Umbilical cord (tissue), 1 donor: ENCODE measurements at regions not wholly inside any gene's neighbourhood (a gene's known extent, or its start where the extent isn't known, plus 50 kb on each side); places are given as distances from the start of the nearest gene placed in this dataset.
A peak's percentile ranks its signal among the peaks of the same experiment; 100 is the strongest.
"Not testable (repeated sequence)": the region's sequence is repeated elsewhere in the genome, so short reads cannot be mapped to it uniquely, and the experiment has no call there.

ENCODE experiments used
- DNase-seq: peaks from one replicate; pipeline ENCODE4 v3.0.0-alpha.2; 2015; ENCODE audit warnings: low spot score

DNA sequence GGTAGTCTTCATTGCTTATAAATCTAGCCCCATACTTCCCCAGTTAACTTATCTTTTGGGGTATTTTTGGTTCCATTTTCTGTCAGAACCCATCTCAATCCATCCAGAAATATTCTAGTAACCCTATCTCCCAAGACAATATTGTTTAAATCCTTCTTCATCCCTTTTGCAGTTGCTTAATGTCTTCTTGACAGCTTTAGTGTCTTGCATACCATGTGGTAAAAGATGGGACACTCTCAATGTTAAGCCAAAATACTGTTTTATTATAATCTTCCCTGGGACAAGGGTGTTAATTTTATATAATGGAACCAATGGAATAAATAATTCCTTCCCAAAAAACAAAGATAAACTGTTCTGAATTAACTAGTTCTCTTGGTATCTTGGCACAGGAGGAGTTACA, 450.2 kb downstream of the CCER1 start:
- DNase-seq, result no peak

GRCh38 chr12:90502070-90502469, 452.9 kb downstream of the CCER1 start:
- DNase-seq, result no peak

DNA sequence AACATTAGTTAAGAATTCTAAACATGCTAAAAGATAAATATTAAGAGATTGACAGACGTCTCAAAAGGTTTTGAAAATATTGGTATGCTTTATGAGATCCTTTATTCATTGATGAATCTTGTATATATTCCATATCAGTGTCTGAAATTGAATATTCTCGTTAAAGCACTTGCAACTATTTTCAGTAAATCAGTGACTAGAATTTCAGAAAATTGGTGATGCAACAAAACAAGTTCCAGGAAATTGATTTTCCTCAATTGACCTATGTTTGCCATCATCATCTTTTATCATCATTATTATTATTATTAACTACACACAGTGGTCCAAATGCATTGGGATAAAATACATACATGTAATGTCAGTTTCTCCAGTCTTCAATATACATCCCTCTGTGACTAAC, 453.6 kb downstream of the CCER1 start:
- no peak for DNase-seq

DNA sequence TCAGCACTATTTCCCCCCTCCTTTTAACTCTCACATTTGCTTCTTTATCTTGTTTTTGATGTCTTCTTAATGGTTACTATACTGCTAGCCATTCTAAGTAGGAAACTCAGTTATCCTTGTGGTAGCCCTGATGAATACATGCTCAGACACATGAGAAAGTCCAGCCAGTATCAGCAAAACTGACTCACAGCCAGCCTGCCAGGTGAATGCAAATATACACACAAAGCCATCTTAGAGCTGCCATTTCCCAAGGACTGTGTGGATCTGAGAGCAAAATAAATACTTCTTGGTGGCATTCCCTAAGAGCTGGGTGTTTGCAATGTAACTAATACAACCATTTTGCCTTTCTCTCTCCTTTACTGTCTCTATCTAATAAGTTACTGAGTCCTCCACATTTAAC, 455.2 kb downstream of the CCER1 start:
- no peak for DNase-seq

DNA sequence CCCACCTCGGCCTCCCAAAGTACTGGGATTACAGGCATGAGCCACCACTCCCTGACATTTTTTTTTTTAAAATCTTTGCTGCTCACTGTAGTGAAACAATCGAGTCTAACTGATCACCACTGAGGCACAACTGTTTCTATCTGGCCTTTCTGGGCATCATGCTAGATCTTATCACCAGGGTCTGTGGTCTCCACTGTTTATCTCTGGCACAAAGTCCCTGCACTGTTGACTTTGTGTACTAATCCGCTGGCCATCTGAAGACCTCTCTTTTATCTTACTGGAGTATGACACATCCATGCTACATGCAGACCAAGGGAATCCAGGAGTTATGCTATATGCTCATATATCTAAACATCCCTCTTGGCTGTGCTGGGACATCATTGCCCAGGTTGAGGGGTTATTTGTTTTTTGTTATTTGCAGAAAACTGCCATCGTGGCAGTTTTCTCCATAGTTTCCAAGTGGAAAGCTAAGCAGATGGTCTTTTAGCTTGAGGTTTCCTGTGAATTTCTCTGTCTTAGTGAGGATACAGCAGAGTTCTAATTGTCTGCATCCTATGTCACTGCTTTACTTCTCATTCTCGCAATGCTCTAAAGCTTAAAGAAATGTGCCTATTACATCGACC, 456.9 kb downstream of the CCER1 start:
- DNase-seq, result no peak

GRCh38 chr12:90490355-90490754, 464.6 kb downstream of the CCER1 start:
- DNase-seq, result no peak

DNA sequence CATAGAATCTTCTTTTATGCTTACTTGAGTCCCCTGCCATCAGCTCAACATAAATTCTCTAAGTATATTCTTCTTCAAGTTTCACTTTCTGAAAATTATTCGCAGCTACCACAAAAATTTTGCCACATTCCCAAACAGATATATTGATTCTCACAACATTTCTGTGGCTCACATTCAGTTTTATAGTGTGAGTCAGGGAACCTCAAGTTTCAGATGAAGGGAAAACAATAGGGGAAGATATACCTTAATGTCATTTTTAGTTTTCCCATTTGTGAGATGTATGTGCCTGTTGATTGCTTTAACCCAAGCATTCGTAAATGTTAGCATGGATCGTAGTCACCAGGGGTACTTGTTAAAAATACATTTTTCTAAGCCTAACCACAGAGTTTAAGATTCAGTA, 465.8 kb downstream of the CCER1 start:
- no peak for DNase-seq

DNA sequence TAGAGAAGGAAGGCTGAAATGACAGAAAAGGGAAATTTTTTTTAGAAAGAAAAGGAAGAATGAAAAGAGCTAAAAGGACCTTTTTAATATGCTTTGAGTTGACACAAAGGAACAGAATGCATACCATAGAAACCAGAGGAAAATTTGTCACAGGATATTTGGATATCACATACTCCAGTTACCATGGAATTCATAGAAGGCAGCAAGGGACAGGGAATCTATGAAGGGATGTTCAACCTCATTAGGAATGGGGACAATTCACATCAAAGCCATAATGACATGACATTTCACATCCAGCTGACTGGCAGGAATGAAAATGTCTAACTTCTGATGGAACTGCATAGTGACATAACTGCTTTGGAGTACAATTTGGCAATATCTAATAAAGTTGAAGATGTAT, 469.4 kb downstream of the CCER1 start:
- DNase-seq, result no peak

- DNase-seq, result peak; percentile 0
These were observed 470.9 kb downstream of the CCER1 start for GRCh38 chr12:90484094-90484493.

DNA sequence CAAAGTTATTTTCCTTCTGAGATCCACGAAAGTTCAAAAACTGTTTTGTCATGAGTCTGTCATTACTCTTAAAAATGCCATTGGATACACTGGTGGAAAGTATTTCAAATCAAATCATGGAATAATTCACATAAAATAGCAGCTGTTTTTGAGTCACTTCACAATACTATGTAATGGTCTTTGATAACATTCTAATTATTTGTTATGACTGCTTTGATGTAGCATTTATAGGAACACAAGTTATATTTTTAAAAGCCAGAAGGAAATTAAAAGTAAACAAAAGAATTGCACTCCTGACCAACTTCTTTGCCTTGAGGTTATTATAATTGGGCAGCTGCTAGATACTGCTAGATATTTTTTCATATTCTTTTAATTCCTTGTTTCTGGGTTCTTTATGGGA, 473.2 kb downstream of the CCER1 start:
- DNase-seq, result no peak

GRCh38 chr12:90479237-90479636, 475.7 kb downstream of the CCER1 start:
- no peak for DNase-seq

DNA sequence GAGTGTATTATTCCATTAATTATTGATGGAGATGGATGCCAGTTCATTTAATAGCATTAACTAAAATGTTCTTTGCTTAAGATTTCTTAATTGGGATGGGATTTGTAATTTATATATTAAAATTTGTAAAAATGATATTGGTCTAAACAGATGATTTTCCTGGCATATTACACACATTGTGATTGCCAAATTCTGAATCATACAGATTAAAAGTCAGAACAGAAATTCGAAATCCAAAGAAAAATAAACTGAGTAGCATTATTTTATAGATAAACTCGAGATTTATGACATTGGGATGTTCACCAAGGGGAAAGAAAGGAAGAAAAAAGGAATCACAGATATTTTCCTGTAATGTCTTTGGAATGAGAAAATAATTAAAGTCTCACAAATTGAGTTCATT, 481.1 kb downstream of the CCER1 start:
- no peak for DNase-seq

GRCh38 chr12:90460681-90461080, 494.3 kb downstream of the CCER1 start:
- no peak for DNase-seq

DNA sequence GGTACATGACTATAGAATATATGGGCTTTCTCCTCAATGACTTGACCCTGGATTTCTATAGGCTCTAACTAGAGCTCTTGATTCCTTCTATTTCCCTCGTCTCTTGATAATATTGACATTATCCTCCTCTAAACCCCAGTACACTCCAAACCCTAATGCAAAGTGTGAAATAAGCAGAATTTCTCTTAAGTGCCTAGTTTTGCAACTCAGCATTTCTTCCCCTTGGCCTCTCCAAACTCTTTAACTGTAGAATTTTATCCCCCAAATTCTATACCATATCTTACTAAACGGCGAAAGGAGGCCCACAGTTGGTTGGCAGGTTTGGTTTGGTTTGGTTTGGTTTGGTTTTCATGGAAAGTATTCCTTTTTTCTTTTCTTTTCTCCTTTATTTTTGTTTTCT, 498.7 kb downstream of the CCER1 start:
- peak; percentile 3 for DNase-seq

DNA sequence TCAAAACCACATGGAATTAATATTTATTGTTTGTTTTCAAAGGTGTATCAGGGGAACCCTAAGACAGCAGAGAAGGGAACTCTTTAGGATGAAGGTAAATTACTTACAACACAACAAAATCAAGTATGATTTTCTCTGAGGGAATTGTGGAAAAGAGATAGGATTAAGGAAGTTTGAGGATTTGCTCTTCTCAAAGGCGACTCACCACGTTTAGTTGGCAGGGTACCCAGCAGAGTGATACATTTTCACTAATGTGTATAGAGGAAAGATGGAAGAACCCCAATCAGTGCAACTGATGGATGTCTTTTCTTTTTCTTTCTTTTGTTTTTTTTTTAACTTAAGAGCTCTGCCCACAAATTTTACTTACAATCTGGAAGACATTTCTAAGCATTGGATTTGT, 499.2 kb downstream of the CCER1 start:
- DNase-seq, result peak; percentile 70

- no peak for DNase-seq
These were observed 505.4 kb downstream of the CCER1 start for GRCh38 chr12:90449611-90450010.

- not testable (repeated sequence) for DNase-seq
These were observed 511.5 kb downstream of the CCER1 start for GRCh38 chr12:90443466-90443865.

DNA sequence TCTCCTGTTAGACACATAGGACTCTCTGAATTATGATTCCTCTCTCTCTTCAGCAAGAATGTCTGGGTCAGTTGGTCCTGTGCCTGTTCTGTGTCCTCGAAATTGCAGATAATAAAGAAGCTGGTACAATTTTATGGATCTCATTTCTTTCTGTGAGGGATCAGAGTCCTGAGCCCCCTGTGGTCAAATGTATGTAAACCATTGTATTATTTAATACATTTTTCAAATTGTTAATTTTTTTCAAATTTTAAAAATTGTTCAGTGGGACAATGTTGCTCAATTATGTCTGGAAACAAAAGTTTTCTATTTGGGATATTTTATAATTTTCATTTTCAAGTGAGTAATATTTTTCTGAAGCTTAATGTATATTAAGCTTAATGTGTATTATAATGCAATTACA, 513.5 kb downstream of the CCER1 start:
- DNase-seq, result no peak

DNA sequence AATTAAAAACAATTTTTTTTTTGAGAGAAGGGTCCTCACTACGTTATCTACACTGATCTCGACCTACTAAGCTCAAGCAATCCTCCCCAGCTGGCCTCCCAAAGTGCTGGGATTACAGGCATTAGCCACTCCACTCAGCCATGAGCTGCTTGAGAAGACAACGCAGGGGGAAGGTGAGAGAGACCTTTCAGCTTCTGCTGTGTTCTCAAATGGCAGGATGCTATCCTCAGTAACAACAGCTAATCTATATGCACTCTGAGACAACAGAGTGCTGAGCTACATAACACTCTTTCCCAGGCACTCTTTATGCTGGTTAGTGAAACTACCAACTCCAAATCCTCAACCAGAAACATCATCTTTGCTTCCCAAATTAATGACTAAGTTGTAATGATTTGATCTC, 526.1 kb downstream of the CCER1 start:
- DNase-seq, result no peak

DNA sequence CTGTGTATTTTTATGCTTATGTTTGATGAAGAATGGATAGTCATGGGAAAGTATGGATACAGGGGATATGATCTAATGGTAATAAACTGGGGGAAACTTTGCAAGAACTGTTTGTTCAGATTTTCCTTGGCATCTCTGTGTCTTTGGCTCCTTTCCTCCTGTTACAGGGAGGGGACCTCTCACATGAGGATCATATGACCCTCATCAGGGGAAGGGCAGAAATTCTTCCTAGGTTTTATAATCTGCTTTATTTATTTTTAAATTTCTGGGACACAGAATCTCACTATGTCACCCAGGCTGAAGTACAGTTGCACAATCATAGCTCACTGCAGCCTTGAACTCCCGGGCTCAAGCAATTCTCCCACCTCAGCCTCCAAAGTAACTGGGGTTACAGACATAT, 526.5 kb downstream of the CCER1 start:
- DNase-seq, result no peak

DNA sequence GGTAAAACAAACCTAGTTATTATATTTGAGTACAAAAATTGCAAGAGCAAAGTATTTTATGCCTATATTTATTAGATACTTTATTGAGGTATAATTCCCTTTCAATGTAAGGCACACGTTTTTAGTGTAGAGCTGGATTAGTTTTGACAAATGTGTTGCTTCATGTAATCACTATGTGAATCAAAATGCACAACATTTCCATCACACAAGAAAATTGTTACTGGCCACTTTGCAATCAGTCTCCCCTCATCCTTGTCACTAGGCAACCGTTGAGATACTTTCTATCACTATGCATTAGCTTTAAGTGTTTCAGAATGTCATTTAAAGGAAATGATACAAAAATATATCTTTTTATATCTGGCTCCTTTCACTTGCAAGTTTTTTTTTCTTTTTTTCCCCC, 531.0 kb downstream of the CCER1 start:
- DNase-seq, result no peak

- DNase-seq, result no peak
These were observed 544.0 kb downstream of the CCER1 start for GRCh38 chr12:90410962-90411361.

DNA sequence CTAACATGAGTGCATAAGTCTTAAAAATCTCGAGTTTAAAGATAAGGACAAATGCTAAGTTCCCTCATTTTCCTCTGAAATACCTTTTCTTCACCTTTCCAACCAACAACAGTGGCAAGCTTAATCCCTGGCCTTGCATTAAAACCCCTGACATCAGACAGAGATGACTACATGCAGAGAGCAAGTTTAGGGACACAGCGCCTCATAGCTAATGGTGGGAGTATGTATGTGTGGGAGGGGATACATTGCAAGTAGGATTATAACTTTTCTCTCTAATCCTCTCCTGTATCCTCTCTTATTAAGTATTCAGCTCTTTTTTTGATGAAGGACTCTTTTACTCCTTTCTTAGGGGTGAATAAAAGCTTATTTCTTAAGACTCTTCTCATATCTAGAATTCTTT, 547.1 kb downstream of the CCER1 start:
- peak; percentile 3 for DNase-seq

- DNase-seq, result no peak
These were observed 550.9 kb downstream of the CCER1 start for GRCh38 chr12:90404071-90404470.
